IMR-90 (cell line): ENCODE measurements at regions not wholly inside any gene's neighbourhood (a gene's known extent, or its start where the extent isn't known, plus 50 kb on each side); places are given as distances from the start of the nearest gene placed in this dataset.

Experiments
- ATAC-seq: fragments of 200-7000 bp; cut with Tn5 transposase; 2 replicates; pipeline ENCODE4 v1.9.1; 2020; ENCODE audit warnings: low read depth, mild to moderate bottlenecking, moderate library complexity
- BruUV-seq: library from RNA; stranded (reverse); fragments of 400-500 nt; replicated peaks from 2 replicates; lab custom pipeline; 2021; lab: Mats Ljungman, UMichigan
- CTCF ChIA-PET: fragments of 300-600 bp; formaldehyde crosslinking; extraction: SDS; loops from one replicate; lab custom pipeline; 2021; ENCODE audit warnings: antibody characterized with exemption; lab: Yijun Ruan, JAX
- POLR2A ChIA-PET: fragments of 300-600 bp; sonication (Branson Sonifier 250); formaldehyde crosslinking; loops from one replicate; lab custom pipeline; 2022; ENCODE audit warnings: antibody characterized with exemption; ENCODE audit not compliant: unreplicated experiment; lab: Charles Lee
- DNase-seq: peaks from one replicate; pipeline ENCODE4 v3.0.0; 2013
- H2AFZ ChIP-seq: replicated peaks from 2 replicates; pipeline ENCODE3; 2013; ENCODE audit warnings: low read length, mild to moderate bottlenecking; ENCODE audit not compliant: poor library complexity
- H2AK5ac ChIP-seq: 2 replicates; pipeline ENCODE4 v1.6.1; 2013; ENCODE audit warnings: low read depth, low read length, inconsistent platforms
- H2AK9ac ChIP-seq: replicated peaks from 2 replicates; pipeline ENCODE3; 2013; ENCODE audit warnings: mild to moderate bottlenecking, low read depth, low read length, moderate library complexity; ENCODE audit not compliant: poor library complexity
- H2BK120ac ChIP-seq: 2 replicates; pipeline ENCODE4 v1.6.1; 2013; ENCODE audit warnings: low read depth, low read length, inconsistent platforms
- H2BK15ac ChIP-seq: 3 replicates; pipeline ENCODE4 v1.6.1; 2013; ENCODE audit warnings: low read depth, low read length, inconsistent platforms
- H2BK20ac ChIP-seq: 2 replicates; pipeline ENCODE4 v1.6.1; 2013; ENCODE audit warnings: low read depth, mild to moderate bottlenecking, inconsistent platforms, low read length, moderate library complexity
- H2BK5ac ChIP-seq: 2 replicates; pipeline ENCODE4 v1.6.1; 2013; ENCODE audit warnings: mild to moderate bottlenecking, low read depth, low read length, inconsistent platforms; ENCODE audit not compliant: poor library complexity, severe bottlenecking
- H3K14ac ChIP-seq: replicated peaks from 2 replicates; pipeline ENCODE4 v1.6.1; 2013; ENCODE audit warnings: low read depth, low read length, inconsistent platforms
- H3K18ac ChIP-seq: 2 replicates; pipeline ENCODE4 v1.6.1; 2013; ENCODE audit warnings: low read depth, low read length, control low read depth
- H3K23ac ChIP-seq: 2 replicates; pipeline ENCODE4 v1.6.1; 2013; ENCODE audit warnings: low read depth, low read length, inconsistent platforms
- H3K27ac ChIP-seq: 2 replicates; pipeline ENCODE4 v1.5.1; 2013; ENCODE audit warnings: mild to moderate bottlenecking, control low read depth, low read length; ENCODE audit not compliant: insufficient read depth
- H3K27me3 ChIP-seq: 2 replicates; pipeline ENCODE4 v1.6.1; 2013; ENCODE audit warnings: low read length; ENCODE audit not compliant: control insufficient read depth, insufficient read depth
- H3K36me3 ChIP-seq: 2 replicates; pipeline ENCODE4 v1.6.1; 2013; ENCODE audit warnings: low read length, mixed read lengths; ENCODE audit not compliant: control insufficient read depth, insufficient read depth
- H3K4ac ChIP-seq: 2 replicates; pipeline ENCODE4 v1.6.1; 2013; ENCODE audit warnings: low read depth, low read length, inconsistent platforms
- H3K4me1 ChIP-seq: 2 replicates; pipeline ENCODE4 v1.6.1; 2013; ENCODE audit warnings: low read length, mixed read lengths; ENCODE audit not compliant: control insufficient read depth, insufficient read depth
- H3K4me2 ChIP-seq: 2 replicates; pipeline ENCODE4 v1.6.1; 2013; ENCODE audit warnings: low read depth, mild to moderate bottlenecking, control low read depth, low read length, moderate library complexity
- H3K4me3 ChIP-seq: 2 replicates; pipeline ENCODE4 v1.5.1; 2013; ENCODE audit warnings: low read depth, mild to moderate bottlenecking, control low read depth, low read length, moderate library complexity; ENCODE audit not compliant: insufficient read depth
- H3K56ac ChIP-seq: 2 replicates; pipeline ENCODE4 v1.6.1; 2013; ENCODE audit warnings: low read length, inconsistent platforms; ENCODE audit not compliant: insufficient read depth; ENCODE audit errors: extremely low read depth
- H3K79me1 ChIP-seq, 2 experiments: 2 replicates each; pipeline ENCODE4 v1.6.1; 2013; ENCODE audit warnings: low read length in 2 of 2, inconsistent platforms in 1 of 2, low read depth in 1 of 2
- H3K9ac ChIP-seq: 2 replicates; pipeline ENCODE4 v1.6.1; 2013; ENCODE audit warnings: low read depth, low read length, control low read depth
- H3K9me1 ChIP-seq: 2 replicates; pipeline ENCODE4 v1.6.1; 2013; ENCODE audit warnings: low read length, inconsistent platforms; ENCODE audit not compliant: insufficient read depth
- H3K9me3 ChIP-seq: 2 replicates; pipeline ENCODE4 v1.6.1; 2013; ENCODE audit warnings: low read length; ENCODE audit not compliant: control insufficient read depth, insufficient read depth
- H4K20me1 ChIP-seq: 2 replicates; pipeline ENCODE4 v1.6.1; 2013; ENCODE audit warnings: low read length, inconsistent platforms; ENCODE audit not compliant: insufficient read depth
- H4K5ac ChIP-seq: 2 replicates; pipeline ENCODE4 v1.6.1; 2013; ENCODE audit warnings: mild to moderate bottlenecking, low read depth, low read length, control low read depth
- H4K8ac ChIP-seq, 2 experiments: 2 replicates each; pipeline ENCODE4 v1.6.1; 2013; ENCODE audit warnings: low read depth in 2 of 2, low read length in 2 of 2, control low read depth in 1 of 2, inconsistent platforms in 1 of 2
- H4K91ac ChIP-seq: 2 replicates; pipeline ENCODE4 v1.6.1; 2013; ENCODE audit warnings: low read depth, low read length, inconsistent platforms; ENCODE audit not compliant: insufficient read depth
- MAFK ChIP-seq: IDR thresholded peaks from 2 replicates; pipeline ENCODE4 v1.6.1; 2012; ENCODE audit warnings: low read depth, low read length, improper control_type of control experiment
- MAZ ChIP-seq: IDR thresholded peaks from 2 replicates; pipeline ENCODE4 v1.6.1; 2012; ENCODE audit warnings: low read depth, mild to moderate bottlenecking, low read length, improper control_type of control experiment, moderate library complexity, borderline replicate concordance
- NFE2L2 ChIP-seq: fragments of 150-350 bp; IDR thresholded peaks from 2 replicates; pipeline ENCODE4 v1.6.1; 2016; ENCODE audit warnings: low read depth, mild to moderate bottlenecking, low read length
- POLR2A ChIP-seq: IDR thresholded peaks from 2 replicates; pipeline ENCODE4 v1.6.1; 2012; ENCODE audit warnings: mild to moderate bottlenecking, low read depth, low read length
- RCOR1 ChIP-seq: IDR thresholded peaks from 2 replicates; pipeline ENCODE4 v1.6.1; 2012; ENCODE audit warnings: mild to moderate bottlenecking, low read length, improper control_type of control experiment; ENCODE audit not compliant: insufficient replicate concordance
- RFX5 ChIP-seq: IDR thresholded peaks from 2 replicates; pipeline ENCODE4 v1.8.0; 2012; ENCODE audit warnings: low read depth, mild to moderate bottlenecking, low read length, moderate library complexity
- WGBS, 2 experiments: methylation state at CpG; one replicate each; pipeline versions ENCODE4 v1.1.5 to v1.1.7; 2013; ENCODE audit warnings: missing lambda C conversion rate in 2 of 2; ENCODE audit not compliant: insufficient read length in 1 of 2; ENCODE audit errors: extremely low coverage in 2 of 2; 5-methylcytosine and 5-hydroxymethylcytosine counted together
- dilution Hi-C: fragments of 300-500 bp; cut with HindIII; formaldehyde crosslinking; loops from one replicate; pipeline ENCODE4 v1.14.3; 2018; ENCODE audit warnings: low sequenced_read_pairs; ENCODE audit not compliant: unreplicated experiment
- in situ Hi-C: fragments of 300-500 bp; cut with MboI; formaldehyde crosslinking; loops from 3 replicates; pipeline ENCODE4 v1.14.3; 2019; ENCODE audit warnings: low sequenced_read_pairs, inconsistent platforms, mixed read lengths
- intact Hi-C: fragments of 100-400 bp; cut with micrococcal nuclease; formaldehyde crosslinking; loops from 2 replicates; pipeline ENCODE4 v1.10.0; 2022

DNA sequence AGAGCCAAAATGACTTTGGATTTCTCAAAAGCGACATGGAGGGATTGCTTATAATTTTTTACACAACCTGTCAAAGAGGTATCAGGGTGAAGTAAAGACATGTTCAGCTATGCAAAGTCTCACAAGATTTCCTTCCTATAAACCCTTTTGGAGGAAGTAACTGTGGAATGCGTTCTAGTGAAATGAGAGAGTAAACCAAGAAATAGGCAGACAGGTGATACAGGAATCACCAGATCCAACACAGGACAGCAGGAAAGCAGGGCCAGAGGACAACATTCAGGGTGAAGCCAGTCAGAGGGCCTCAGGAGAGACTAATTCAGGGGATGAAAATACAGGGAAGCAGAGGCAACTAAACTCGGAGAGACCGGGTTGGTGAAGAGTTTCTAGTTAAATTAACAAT is 90.4 kb upstream of the MTNR1B start:
- in situ Hi-C loops: no loop called here
- Histone ChIP-seq H3K14ac (no peak overlapping the region), H4K8ac (no peak overlapping the region), H3K27me3 (no peaks in the 10 kb centered on the region), H4K91ac (no peak overlapping the region), H3K56ac (no peak overlapping the region), H3K23ac (no peak overlapping the region), H4K5ac (no peak overlapping the region), H2BK120ac (no peak overlapping the region), H2AK5ac (no peak overlapping the region), H2AK9ac (no peak overlapping the region), H3K9me3 (no peaks in the 10 kb centered on the region), H2BK5ac (no peak overlapping the region), H4K20me1 (no peaks in the 10 kb centered on the region), H3K9me1 (no peaks in the 10 kb centered on the region), H3K18ac (no peak overlapping the region), H3K4ac (no peak overlapping the region), H3K4me3 (no peak overlapping the region), H2BK20ac (no peak overlapping the region), H3K79me1 (no peaks in the 10 kb centered on the region), H3K4me2 (no peak overlapping the region), H2AFZ (no peak overlapping the region), H3K36me3 (no peaks in the 10 kb centered on the region), H3K4me1 (no peaks in the 10 kb centered on the region), H2BK15ac (no peak overlapping the region), H3K27ac (no peak overlapping the region), H3K9ac (no peak overlapping the region)
- POLR2A ChIA-PET: no interaction called here
- no TSS peak for BruUV-seq
- ATAC-seq (no peak), DNase-seq (no peak)
- intact Hi-C loops: no loop called here
- dilution Hi-C loops: no loop called here
- no CpG with 5 or more reads among the region's 4 CpGs for WGBS, 2 experiments
- CTCF ChIA-PET: no interaction called here
- TF ChIP-seq POLR2A: no peak
- TF ChIP-seq RFX5: no peak
- TF ChIP-seq MAFK: no peak
- no peak for TF ChIP-seq NFE2L2
- TF ChIP-seq MAZ: no peak
- TF ChIP-seq RCOR1: no peak
